Activated T-cell treated with anti-CD3 and anti-CD28 coated beads, Interleukin-2, amount 50 U/mL, for 72 hours (primary cell): ENCODE measurements at regions not wholly inside any gene's neighbourhood (a gene's known extent, or its start where the extent isn't known, plus 50 kb on each side); places are given as distances from the start of the nearest gene placed in this dataset.

Source experiments
- ATAC-seq, 2 donors: fragments of 150-1000 bp; cut with Tn5 transposase; replicated peaks in 1 of 2; 2 replicates each; pipeline ENCODE4 v1.10.0; 2021; ENCODE audit warnings: moderate library complexity in 2 of 2, mild to moderate bottlenecking in 1 of 2
- DNase-seq, 2 donors: peaks; one replicate each; pipeline ENCODE4 v3.0.0; 2021 to 2022; ENCODE audit warnings: mixed read lengths in 1 of 2
- H3K27ac Mint-ChIP-seq: one replicate; pipeline ENCODE4 v1.8.0; 2022; ENCODE audit warnings: mild to moderate bottlenecking, moderate library complexity, mixed read lengths
- H3K27me3 Mint-ChIP-seq: one replicate; pipeline ENCODE4 v1.8.0; 2022; ENCODE audit warnings: low read depth, mixed read lengths
- H3K36me3 Mint-ChIP-seq, 2 donors: one replicate each; pipeline ENCODE4 v1.8.0; 2022; ENCODE audit warnings: mixed read lengths in 2 of 2, mild to moderate bottlenecking in 1 of 2; ENCODE audit not compliant: insufficient read depth in 2 of 2
- H3K4me1 Mint-ChIP-seq: one replicate; pipeline ENCODE4 v1.8.0; 2022; ENCODE audit warnings: low read depth, mixed read lengths
- H3K4me3 Mint-ChIP-seq, 2 donors: one replicate each; pipeline ENCODE4 v1.8.0; 2022; ENCODE audit warnings: mild to moderate bottlenecking in 2 of 2, mixed read lengths in 2 of 2, moderate library complexity in 2 of 2
- H3K9me3 Mint-ChIP-seq, 2 donors: one replicate each; pipeline ENCODE4 v1.8.0; 2022; ENCODE audit warnings: mixed read lengths in 2 of 2

GRCh38 chr10:121405549-121405948 is 192.7 kb downstream of the FGFR2 start:
- Mint-ChIP-seq H3K4me3 (no peak overlapping the region), H3K27ac (no peak overlapping the region), H3K36me3 (no peaks in the 10 kb centered on the region), H3K4me1 (no peaks in the 10 kb centered on the region), H3K9me3 (no peaks in the 10 kb centered on the region), H3K27me3 (no peaks in the 10 kb centered on the region)
- ATAC-seq = no peak
- no peak for DNase-seq

- DNase-seq (no peak), ATAC-seq (no peak)
- no peak overlapping the region for H3K4me3 Mint-ChIP-seq
- H3K27me3 Mint-ChIP-seq = no peaks in the 10 kb centered on the region
- H3K4me1 Mint-ChIP-seq = no peaks in the 10 kb centered on the region
- no peaks in the 10 kb centered on the region for H3K9me3 Mint-ChIP-seq
- no peaks in the 10 kb centered on the region for H3K36me3 Mint-ChIP-seq
- no peak overlapping the region for H3K27ac Mint-ChIP-seq
Measured at GRCh38 chr10:121405953-121406352, 192.3 kb downstream of the FGFR2 start.

DNA sequence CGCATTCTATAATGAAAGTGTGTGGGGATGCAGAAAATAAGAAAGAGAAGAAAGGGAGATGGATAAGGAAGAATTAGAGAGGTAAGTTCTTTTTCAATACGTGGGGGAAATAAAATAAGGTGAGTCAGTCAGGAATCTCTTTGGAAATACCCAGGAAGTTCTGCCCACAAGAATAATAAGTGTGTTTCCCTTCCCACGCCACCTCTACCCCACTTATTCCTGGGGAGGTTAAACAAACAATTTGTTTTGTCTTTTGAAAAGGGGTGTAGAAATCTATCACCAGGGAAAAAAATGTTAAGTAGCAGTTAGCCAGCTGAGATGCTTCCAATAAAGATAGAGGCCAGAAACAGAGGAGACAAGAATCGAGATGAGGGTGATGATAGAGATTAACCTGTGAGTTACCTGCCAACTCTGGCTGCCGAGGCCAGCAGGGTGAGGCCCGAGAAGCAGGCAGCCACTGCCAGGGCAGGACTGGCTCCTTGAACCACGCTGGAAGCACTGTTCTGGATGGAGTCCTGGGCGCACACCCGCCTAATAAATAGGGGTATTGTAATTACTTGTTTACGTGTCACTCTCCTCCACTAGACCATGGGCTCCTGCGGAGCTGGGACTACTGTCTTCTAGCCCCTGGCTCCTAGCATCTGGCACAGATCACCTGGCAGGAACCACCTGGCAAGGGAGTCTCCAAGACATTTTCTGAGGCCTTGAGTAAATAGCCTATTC is 191.3 kb downstream of the FGFR2 start:
- ATAC-seq (no peak), DNase-seq (no peak)
- H3K27ac Mint-ChIP-seq = no peak overlapping the region
- H3K9me3 Mint-ChIP-seq = no peaks in the 10 kb centered on the region
- H3K36me3 Mint-ChIP-seq = no peaks in the 10 kb centered on the region
- no peak overlapping the region for H3K4me3 Mint-ChIP-seq
- no peaks in the 10 kb centered on the region for H3K4me1 Mint-ChIP-seq
- no peaks in the 10 kb centered on the region for H3K27me3 Mint-ChIP-seq

DNA sequence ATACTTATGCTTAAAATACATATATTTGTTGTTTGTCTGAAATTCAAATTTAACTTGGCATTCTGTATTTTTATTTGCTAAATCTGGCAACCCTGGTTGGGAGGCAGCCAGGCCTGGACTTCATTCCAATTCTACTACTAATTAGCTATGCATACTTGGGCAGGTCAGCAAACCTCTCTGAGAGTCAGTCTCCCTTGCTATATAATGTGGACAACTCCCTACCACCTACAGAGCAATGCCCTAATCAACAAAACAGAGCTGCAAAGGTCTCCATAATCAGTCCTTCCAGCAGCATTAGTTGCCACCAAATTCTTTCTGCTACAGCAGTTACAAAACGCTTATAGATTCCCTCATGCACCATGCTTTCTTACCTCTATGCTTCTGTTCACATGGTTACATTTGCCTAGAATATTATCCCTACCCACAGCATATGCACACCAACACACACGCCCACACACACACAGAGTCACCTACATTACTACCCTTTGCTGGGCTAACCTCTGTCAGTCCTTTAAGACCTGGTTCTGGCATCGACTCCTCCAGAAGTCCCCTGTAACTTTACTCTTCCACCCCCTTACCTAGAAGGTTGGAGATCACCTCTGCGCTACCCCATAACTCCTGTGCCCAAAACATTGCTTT is 188.7 kb downstream of the FGFR2 start:
- peaks cover 0 to 2% of the 10 kb centered on the region in 2 donors for H3K9me3 Mint-ChIP-seq
- no peak for DNase-seq
- H3K4me1 Mint-ChIP-seq = no peaks in the 10 kb centered on the region
- no peak overlapping the region for H3K27ac Mint-ChIP-seq
- ATAC-seq = no peak
- no peaks in the 10 kb centered on the region for H3K36me3 Mint-ChIP-seq
- H3K4me3 Mint-ChIP-seq = no peak overlapping the region
- no peaks in the 10 kb centered on the region for H3K27me3 Mint-ChIP-seq

GRCh38 chr10:121411004-121411403 is 187.2 kb downstream of the FGFR2 start:
- H3K4me1 Mint-ChIP-seq = no peaks in the 10 kb centered on the region
- H3K36me3 Mint-ChIP-seq = no peaks in the 10 kb centered on the region
- H3K27ac Mint-ChIP-seq = no peak overlapping the region
- DNase-seq (no peak), ATAC-seq (no peak)
- no peak overlapping the region for H3K4me3 Mint-ChIP-seq
- H3K9me3 Mint-ChIP-seq = peaks cover 0 to 2% of the 10 kb centered on the region in 2 donors
- no peaks in the 10 kb centered on the region for H3K27me3 Mint-ChIP-seq

DNA sequence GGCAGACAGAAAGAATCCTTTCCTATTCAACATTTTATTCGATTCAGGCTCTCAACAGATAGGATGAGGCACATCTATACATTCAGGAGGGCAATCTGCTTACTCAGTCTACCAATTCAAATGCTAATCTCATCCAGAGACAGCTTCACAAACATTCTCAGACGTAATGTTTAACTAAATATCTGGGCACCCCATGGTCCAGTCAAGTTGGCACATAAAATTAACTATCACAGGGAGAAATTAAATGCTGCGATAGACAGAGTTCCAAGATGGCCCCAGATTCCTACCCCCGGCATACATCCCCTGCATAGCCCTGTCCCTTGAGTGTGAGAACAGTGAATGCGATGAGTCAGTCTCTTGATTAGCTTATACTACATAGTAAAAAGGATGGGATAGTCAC is 184.3 kb downstream of the FGFR2 start:
- no peaks in the 10 kb centered on the region for H3K36me3 Mint-ChIP-seq
- peaks cover 2% of the 10 kb centered on the region in 2 donors for H3K9me3 Mint-ChIP-seq
- H3K27me3 Mint-ChIP-seq = no peaks in the 10 kb centered on the region
- no peaks in the 10 kb centered on the region for H3K4me1 Mint-ChIP-seq
- H3K4me3 Mint-ChIP-seq = no peak overlapping the region
- DNase-seq (no peak), ATAC-seq (no peak)
- no peak overlapping the region for H3K27ac Mint-ChIP-seq

DNA sequence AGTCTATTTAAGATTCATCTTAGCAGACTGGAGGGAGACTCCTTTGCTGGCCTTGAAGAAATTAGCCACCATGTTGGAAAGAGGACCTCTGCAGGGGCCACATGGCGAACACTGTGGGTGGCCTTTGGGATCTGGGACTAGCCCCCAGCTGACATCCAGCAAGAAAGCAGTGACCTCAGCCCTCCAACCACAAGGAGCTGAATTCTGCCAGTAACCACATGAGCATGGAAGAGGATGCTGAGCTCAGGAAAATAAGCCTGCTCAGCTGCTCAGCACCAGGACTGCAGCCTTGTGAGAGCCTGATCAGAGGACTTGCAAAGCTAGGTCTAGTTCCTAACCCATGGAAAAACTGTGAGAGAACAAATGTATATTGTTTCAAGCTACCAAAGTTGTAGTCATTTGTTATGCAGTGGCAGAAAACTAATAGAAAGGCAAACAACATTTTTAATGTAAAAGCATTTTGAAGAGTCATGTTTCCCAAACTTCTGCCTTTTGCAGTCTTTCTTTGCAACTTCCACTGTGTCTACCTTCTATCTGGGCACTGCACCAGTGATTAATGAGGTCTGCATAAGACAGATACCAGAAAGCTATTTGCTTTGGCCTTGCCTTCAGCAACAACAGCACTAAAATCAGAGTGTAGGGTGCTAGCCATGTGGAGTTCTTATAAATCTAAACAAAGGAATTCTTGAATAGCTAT is 183.7 kb downstream of the FGFR2 start:
- Mint-ChIP-seq H3K27ac (no peak overlapping the region), H3K27me3 (no peaks in the 10 kb centered on the region), H3K4me1 (no peaks in the 10 kb centered on the region), H3K36me3 (no peaks in the 10 kb centered on the region), H3K9me3 (peaks cover 2% of the 10 kb centered on the region in 2 donors), H3K4me3 (no peak overlapping the region)
- ATAC-seq (no peak), DNase-seq (no peak)

GRCh38 chr10:121415063-121415399 is 183.2 kb downstream of the FGFR2 start:
- H3K27ac Mint-ChIP-seq = no peak overlapping the region
- no peaks in the 10 kb centered on the region for H3K36me3 Mint-ChIP-seq
- H3K9me3 Mint-ChIP-seq = peaks cover 2% of the 10 kb centered on the region in 2 donors
- H3K27me3 Mint-ChIP-seq = no peaks in the 10 kb centered on the region
- ATAC-seq (no peak), DNase-seq (no peak)
- H3K4me1 Mint-ChIP-seq = no peaks in the 10 kb centered on the region
- no peak overlapping the region for H3K4me3 Mint-ChIP-seq

DNA sequence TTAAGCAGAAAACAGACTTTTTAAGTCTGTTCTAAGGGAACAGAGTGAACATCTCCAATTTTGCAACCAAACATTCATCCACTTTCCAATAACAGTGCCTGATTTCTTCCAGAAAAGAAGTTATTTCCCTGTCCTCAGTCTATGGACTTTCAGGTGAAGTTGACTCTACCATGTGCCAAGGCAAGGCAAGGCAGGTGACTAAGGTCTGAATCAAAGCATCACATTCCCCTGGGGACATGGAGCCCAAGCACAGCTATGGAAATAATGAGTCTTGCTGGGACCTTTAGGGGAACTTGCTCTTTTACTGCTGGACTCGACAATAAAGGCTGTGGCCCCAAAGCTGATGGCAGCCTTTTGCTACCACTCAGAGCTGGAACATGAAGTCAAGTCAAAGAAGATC is 182.2 kb downstream of the FGFR2 start:
- no peak for ATAC-seq
- no peaks in the 10 kb centered on the region for H3K36me3 Mint-ChIP-seq
- no peaks in the 10 kb centered on the region for H3K27me3 Mint-ChIP-seq
- no peaks in the 10 kb centered on the region for H3K4me1 Mint-ChIP-seq
- no peak overlapping the region for H3K27ac Mint-ChIP-seq
- no peak overlapping the region for H3K4me3 Mint-ChIP-seq
- no peak for DNase-seq
- H3K9me3 Mint-ChIP-seq = peaks cover 2% of the 10 kb centered on the region in 2 donors

DNA sequence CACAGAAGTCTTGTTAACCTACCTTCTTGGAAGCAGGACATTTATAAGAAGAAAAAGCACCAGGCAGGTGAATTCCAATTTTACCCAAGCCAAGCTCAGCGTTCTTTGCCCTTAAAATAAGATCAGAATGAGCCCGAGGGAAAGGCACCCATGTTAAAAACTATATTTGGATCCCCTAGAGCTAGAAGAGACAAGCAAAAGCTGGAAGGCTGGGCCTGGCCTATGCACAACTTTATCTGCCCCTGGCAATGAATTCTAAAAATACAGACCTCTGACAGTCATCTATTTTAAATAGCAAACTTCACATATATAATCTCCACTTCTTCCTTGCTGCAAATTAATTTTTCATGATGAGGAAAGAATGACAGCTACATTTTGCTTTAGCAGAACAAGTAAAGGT is 180.9 kb downstream of the FGFR2 start:
- Mint-ChIP-seq H3K4me3 (no peak overlapping the region), H3K36me3 (no peaks in the 10 kb centered on the region), H3K4me1 (no peaks in the 10 kb centered on the region), H3K9me3 (peaks cover 2% of the 10 kb centered on the region in 2 donors), H3K27ac (no peak overlapping the region), H3K27me3 (no peaks in the 10 kb centered on the region)
- DNase-seq (no peak), ATAC-seq (no peak)

GRCh38 chr10:121418126-121418777 is 180.0 kb downstream of the FGFR2 start:
- no peak overlapping the region for H3K27ac Mint-ChIP-seq
- H3K36me3 Mint-ChIP-seq = no peaks in the 10 kb centered on the region
- DNase-seq (no peak), ATAC-seq (no peak)
- H3K4me1 Mint-ChIP-seq = no peaks in the 10 kb centered on the region
- peaks cover 2% of the 10 kb centered on the region in 2 donors for H3K9me3 Mint-ChIP-seq
- H3K4me3 Mint-ChIP-seq = no peak overlapping the region
- no peaks in the 10 kb centered on the region for H3K27me3 Mint-ChIP-seq

GRCh38 chr10:121420006-121420405 is 178.2 kb downstream of the FGFR2 start:
- Mint-ChIP-seq H3K27ac (no peak overlapping the region), H3K4me1 (no peaks in the 10 kb centered on the region), H3K36me3 (no peaks in the 10 kb centered on the region), H3K4me3 (no peak overlapping the region), H3K27me3 (no peaks in the 10 kb centered on the region), H3K9me3 (peaks cover 0 to 2% of the 10 kb centered on the region in 2 donors)
- DNase-seq (no peak), ATAC-seq (no peak)

GRCh38 chr10:121422096-121422495 is 176.1 kb downstream of the FGFR2 start:
- H3K9me3 Mint-ChIP-seq = peaks cover 0 to 2% of the 10 kb centered on the region in 2 donors
- no peaks in the 10 kb centered on the region for H3K27me3 Mint-ChIP-seq
- H3K4me1 Mint-ChIP-seq = no peaks in the 10 kb centered on the region
- H3K36me3 Mint-ChIP-seq = no peaks in the 10 kb centered on the region
- H3K4me3 Mint-ChIP-seq = no peak overlapping the region
- H3K27ac Mint-ChIP-seq = no peak overlapping the region
- no peak for DNase-seq
- ATAC-seq = no peak
